ENCODE measurements at regions not wholly inside any gene's neighbourhood (a gene's known extent, or its start where the extent isn't known, plus 50 kb on each side); places are given as distances from the start of the nearest gene placed in this dataset.
A peak's percentile ranks its signal among the peaks of the same experiment; 100 is the strongest.

- DNase-seq (ENCODE audit: low spot score): peak; percentile 25
- TF ChIP-seq, protein P1, sequence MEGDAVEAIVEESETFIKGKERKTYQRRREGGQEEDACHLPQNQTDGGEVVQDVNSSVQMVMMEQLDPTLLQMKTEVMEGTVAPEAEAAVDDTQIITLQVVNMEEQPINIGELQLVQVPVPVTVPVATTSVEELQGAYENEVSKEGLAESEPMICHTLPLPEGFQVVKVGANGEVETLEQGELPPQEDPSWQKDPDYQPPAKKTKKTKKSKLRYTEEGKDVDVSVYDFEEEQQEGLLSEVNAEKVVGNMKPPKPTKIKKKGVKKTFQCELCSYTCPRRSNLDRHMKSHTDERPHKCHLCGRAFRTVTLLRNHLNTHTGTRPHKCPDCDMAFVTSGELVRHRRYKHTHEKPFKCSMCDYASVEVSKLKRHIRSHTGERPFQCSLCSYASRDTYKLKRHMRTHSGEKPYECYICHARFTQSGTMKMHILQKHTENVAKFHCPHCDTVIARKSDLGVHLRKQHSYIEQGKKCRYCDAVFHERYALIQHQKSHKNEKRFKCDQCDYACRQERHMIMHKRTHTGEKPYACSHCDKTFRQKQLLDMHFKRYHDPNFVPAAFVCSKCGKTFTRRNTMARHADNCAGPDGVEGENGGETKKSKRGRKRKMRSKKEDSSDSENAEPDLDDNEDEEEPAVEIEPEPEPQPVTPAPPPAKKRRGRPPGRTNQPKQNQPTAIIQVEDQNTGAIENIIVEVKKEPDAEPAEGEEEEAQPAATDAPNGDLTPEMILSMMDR (IDR thresholded peaks at IDR 0.05): peak; percentile 46
- TF ChIP-seq EZH2phosphoT487 (IDR thresholded peaks at IDR 0.05): no peak
- H2AFZ ChIP-seq (replicated peaks): peak overlapping the region; percentile 66
Observed at GRCh38 chr11:80844110-80844819, 1403.4 kb upstream of the TENM4 start.

DNA sequence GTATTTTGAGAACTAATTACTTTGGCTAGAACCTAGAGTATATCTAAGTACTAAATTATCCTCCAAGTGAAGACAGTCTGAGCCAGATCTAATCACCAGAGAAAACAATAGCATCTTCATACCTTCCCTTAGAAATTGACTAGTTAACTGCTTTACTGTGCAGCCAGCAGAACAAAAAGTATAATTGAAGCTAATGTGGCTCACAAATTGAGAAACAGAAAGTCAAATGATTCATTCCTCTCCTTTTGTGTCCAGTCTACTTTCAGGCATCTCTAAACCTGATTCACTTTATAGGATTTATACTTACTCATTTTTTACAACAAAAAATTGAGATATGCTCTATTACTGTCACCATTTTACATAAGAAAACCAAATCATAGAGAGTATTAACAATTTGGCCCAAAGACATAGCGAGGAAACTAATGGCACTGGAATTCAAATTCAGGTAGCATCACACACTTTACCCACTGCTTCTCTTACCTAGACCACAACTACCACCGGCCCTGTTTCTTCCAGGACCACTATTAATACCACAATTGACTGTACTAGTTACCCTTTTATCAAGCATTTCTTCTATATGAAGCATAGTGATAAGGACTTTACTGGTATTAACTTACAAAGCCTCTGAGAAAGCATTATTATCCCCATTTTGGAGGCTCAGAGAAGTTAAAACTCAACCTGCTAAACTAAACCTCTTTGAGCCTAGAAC is 1402.6 kb upstream of the TENM4 start:
- no peaks in the 10 kb centered on the region for H3K9me3 Mint-ChIP-seq
- peaks cover 2% of the 10 kb centered on the region for H3K27me3 Mint-ChIP-seq (ENCODE audit: insufficient read depth, low read depth)
- Histone ChIP-seq H3K4me3 (no peak overlapping the region), H3K9ac (no peak overlapping the region), H3K27me3 (no peaks in the 10 kb centered on the region), H3K27ac (no peak overlapping the region), H3K36me3 (no peaks in the 10 kb centered on the region), H3K4me1 (no peaks in the 10 kb centered on the region), H3K4me2 (no peak overlapping the region), H3K9me3 (ENCODE audit: low read depth) (no peaks in the 10 kb centered on the region), H2AFZ (replicated peaks) (peak overlapping the region; percentile 66), H3K79me2 (ENCODE audit: low read depth) (no peaks in the 10 kb centered on the region), H3F3A (ENCODE audit: low read depth) (no peaks in the 10 kb centered on the region), H4K20me1 (ENCODE audit: low read depth) (no peaks in the 10 kb centered on the region)
- TF ChIP-seq, protein P1 (IDR thresholded peaks at IDR 0.05): no peak
- TF ChIP-seq EZH2 (IDR thresholded peaks at IDR 0.05): no peak
- no peak for TF ChIP-seq EZH2phosphoT487 (IDR thresholded peaks at IDR 0.05)
- no peak for DNase-seq (ENCODE audit: low spot score)
- H3K4me3 Mint-ChIP-seq: no peak overlapping the region
- H3K4me1 Mint-ChIP-seq: no peaks in the 10 kb centered on the region
- no peak overlapping the region for H3K27ac Mint-ChIP-seq
- H3K36me3 Mint-ChIP-seq: no peaks in the 10 kb centered on the region

More at GRCh38 chr11:80844110-80844819, 1403.4 kb upstream of the TENM4 start:
- Histone ChIP-seq H3K27me3 (no peaks in the 10 kb centered on the region), H3K36me3 (no peaks in the 10 kb centered on the region), H3K9ac (no peak overlapping the region), H3K4me3 (no peak overlapping the region), H3K27ac (no peak overlapping the region), H4K20me1 (ENCODE audit: low read depth) (no peaks in the 10 kb centered on the region), H3K4me1 (no peaks in the 10 kb centered on the region), H3K79me2 (ENCODE audit: low read depth) (no peaks in the 10 kb centered on the region), H3F3A (ENCODE audit: low read depth) (no peaks in the 10 kb centered on the region), H3K9me3 (ENCODE audit: low read depth) (no peaks in the 10 kb centered on the region), H3K4me2 (no peak overlapping the region)
- Mint-ChIP-seq H3K36me3 (no peaks in the 10 kb centered on the region), H3K4me3 (no peak overlapping the region), H3K9me3 (no peaks in the 10 kb centered on the region), H3K4me1 (no peaks in the 10 kb centered on the region), H3K27ac (no peak overlapping the region), H3K27me3 (ENCODE audit: insufficient read depth, low read depth) (peaks cover 2% of the 10 kb centered on the region)

- H3K27me3 Mint-ChIP-seq (ENCODE audit: insufficient read depth, low read depth): peaks cover 2% of the 10 kb centered on the region
- DNase-seq (ENCODE audit: low spot score): no peak
- Histone ChIP-seq H3K9ac (no peak overlapping the region), H3F3A (ENCODE audit: low read depth) (no peaks in the 10 kb centered on the region), H3K4me3 (no peak overlapping the region), H3K4me2 (no peak overlapping the region), H3K4me1 (no peaks in the 10 kb centered on the region), H2AFZ (replicated peaks) (no peak overlapping the region), H3K9me3 (ENCODE audit: low read depth) (no peaks in the 10 kb centered on the region), H3K27ac (no peak overlapping the region), H3K36me3 (no peaks in the 10 kb centered on the region), H4K20me1 (ENCODE audit: low read depth) (no peaks in the 10 kb centered on the region), H3K27me3 (no peaks in the 10 kb centered on the region), H3K79me2 (ENCODE audit: low read depth) (no peaks in the 10 kb centered on the region)
- no peaks in the 10 kb centered on the region for H3K4me1 Mint-ChIP-seq
- H3K4me3 Mint-ChIP-seq: no peak overlapping the region
- H3K9me3 Mint-ChIP-seq: no peaks in the 10 kb centered on the region
- no peaks in the 10 kb centered on the region for H3K36me3 Mint-ChIP-seq
- H3K27ac Mint-ChIP-seq: no peak overlapping the region
- TF ChIP-seq EZH2 (IDR thresholded peaks at IDR 0.05) (no peak), EZH2phosphoT487 (IDR thresholded peaks at IDR 0.05) (no peak)
- TF ChIP-seq, protein P1 (IDR thresholded peaks at IDR 0.05): no peak
Observed at GRCh38 chr11:80842246-80842645, 1401.4 kb upstream of the TENM4 start.

Measured in neural progenitor cell (in vitro differentiated cells).